GM21529 (cell line): ENCODE measurements at regions not wholly inside any gene's neighbourhood (a gene's known extent, or its start where the extent isn't known, plus 50 kb on each side); places are given as distances from the start of the nearest gene placed in this dataset.
"Not testable (repeated sequence)": the region's sequence is repeated elsewhere in the genome, so short reads cannot be mapped to it uniquely, and the experiment has no call there.

Source experiments
- ATAC-seq: cut with Tn5 transposase; IDR thresholded peaks from one replicate; pipeline ENCODE4 v1.9.1; 2021; ENCODE audit not compliant: unreplicated experiment

- no peak for ATAC-seq
These were observed 50.3 kb upstream of the TMC1 start for GRCh38 chr9:72471096-72471495.

GRCh38 chr9:72467766-72468738 lies 53.4 kb upstream of the TMC1 start:
- no peak for ATAC-seq

GRCh38 chr9:72465593-72465984 lies 55.8 kb upstream of the TMC1 start:
- no peak for ATAC-seq

- no peak for ATAC-seq
These were observed 56.4 kb upstream of the TMC1 start for GRCh38 chr9:72464857-72465592.

- ATAC-seq, result no peak
These were observed 59.1 kb upstream of the TMC1 start for GRCh38 chr9:72462340-72462739.

- ATAC-seq, result no peak
These were observed 60.8 kb upstream of the TMC1 start for GRCh38 chr9:72460342-72461312.

GRCh38 chr9:72459308-72459707 lies 62.1 kb upstream of the TMC1 start:
- ATAC-seq, result no peak

- no peak for ATAC-seq
These were observed 63.3 kb upstream of the TMC1 start for GRCh38 chr9:72458153-72458552.

GRCh38 chr9:72457366-72457765 lies 64.0 kb upstream of the TMC1 start:
- no peak for ATAC-seq

GRCh38 chr9:72454871-72455491 lies 66.4 kb upstream of the TMC1 start:
- no peak for ATAC-seq

GRCh38 chr9:72453797-72454196 lies 67.6 kb upstream of the TMC1 start:
- ATAC-seq, result no peak

- not testable (repeated sequence) for ATAC-seq
These were observed 75.2 kb upstream of the TMC1 start for GRCh38 chr9:72446241-72446640.

- no peak for ATAC-seq
These were observed 76.0 kb upstream of the TMC1 start for GRCh38 chr9:72445306-72445995.

- no peak for ATAC-seq
These were observed 77.0 kb upstream of the TMC1 start for GRCh38 chr9:72444435-72444834.

GRCh38 chr9:72443855-72444254 lies 77.6 kb upstream of the TMC1 start:
- ATAC-seq, result peak; percentile 94

GRCh38 chr9:72441848-72442607 lies 77.0 kb upstream of the ZFAND5 start:
- no peak for ATAC-seq

- no peak for ATAC-seq
These were observed 76.2 kb upstream of the ZFAND5 start for GRCh38 chr9:72440992-72441847.

GRCh38 chr9:72440378-72440777 lies 75.4 kb upstream of the ZFAND5 start:
- ATAC-seq, result no peak
